KBM-7 (cell line): ENCODE measurements at regions not wholly inside any gene's neighbourhood (a gene's known extent, or its start where the extent isn't known, plus 50 kb on each side); places are given as distances from the start of the nearest gene placed in this dataset.

Experiments used
- DNase-seq: peaks from one replicate; pipeline ENCODE4 v3.0.0-alpha.2; 2015
- in situ Hi-C: fragments of 300-500 bp; cut with MboI; formaldehyde crosslinking; loops from 2 replicates; pipeline ENCODE4 v1.14.3; 2020; ENCODE audit warnings: low sequenced_read_pairs, low pct_unique_long_range_greater_than_20kb, mixed read lengths

DNA sequence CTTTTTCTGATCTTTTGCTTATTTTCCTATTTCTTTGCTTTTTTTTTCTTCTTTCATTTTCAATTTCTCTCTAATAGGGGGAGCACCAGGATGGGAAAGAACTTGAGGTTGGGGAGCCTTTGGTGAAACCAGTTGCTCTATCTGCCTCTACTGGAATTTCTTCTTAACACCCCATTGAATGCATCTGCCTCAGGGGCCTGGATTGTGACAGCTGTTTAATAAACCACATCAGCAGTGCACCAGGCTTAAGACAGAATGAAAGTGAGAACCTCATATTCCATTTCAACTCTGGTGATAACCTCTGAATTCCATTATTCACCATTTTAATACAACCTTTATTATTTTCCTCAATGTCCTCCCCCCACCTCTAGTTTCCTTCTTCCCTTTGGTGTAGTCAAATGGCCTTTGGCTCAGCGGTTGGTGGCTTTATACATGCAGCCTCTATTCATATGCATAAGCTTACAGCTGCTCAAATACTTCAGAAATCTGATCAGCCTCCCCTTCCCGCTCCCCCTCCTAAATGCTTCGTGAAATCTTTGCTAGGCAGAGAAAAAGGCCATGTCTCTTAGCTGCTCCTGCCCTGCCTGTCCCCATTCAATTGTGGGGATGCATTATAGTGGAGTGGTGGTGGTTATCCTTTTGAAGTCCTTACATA is 537.3 kb upstream of the PLXNA2 start:
- in situ Hi-C loops = no loop called here
- no peak for DNase-seq

DNA sequence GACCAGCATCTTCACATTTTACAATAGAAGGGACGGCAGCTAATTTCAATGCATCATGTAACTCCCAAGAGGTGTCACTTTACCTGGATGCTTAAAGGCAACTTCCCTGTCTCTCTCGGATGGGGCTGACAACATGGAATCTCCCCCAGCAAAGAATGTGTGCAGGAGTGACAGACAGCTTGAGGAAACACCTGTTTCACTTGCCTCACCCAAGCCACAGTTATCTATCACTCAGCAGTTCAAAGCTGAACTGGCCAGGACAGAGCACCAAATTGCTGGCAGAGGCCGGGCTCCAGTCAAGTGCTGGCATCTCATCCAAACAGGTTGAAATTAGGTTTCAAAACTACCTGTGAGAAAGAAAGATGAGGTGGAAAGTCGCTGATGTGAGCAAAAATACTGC is 538.0 kb upstream of the PLXNA2 start:
- DNase-seq = no peak
- in situ Hi-C loops = no loop called here

DNA sequence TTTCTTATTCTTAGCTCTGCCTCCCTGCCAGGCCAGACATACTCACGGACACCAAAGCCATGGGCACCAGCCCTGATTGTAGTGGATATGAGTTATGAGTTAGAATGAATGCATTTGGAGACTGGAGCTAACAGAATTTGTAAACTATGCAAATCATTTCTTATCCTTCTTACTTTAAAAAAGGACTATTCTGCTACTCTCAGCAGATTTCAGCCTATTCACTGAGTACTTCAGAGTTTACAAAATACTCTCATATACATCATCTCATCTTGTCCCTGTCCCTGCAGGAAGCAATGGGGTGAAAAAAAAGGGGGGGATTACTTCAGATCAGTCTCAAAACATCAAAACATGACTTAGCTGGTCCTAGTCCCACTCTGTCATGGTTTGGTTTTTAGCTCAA is 541.4 kb upstream of the PLXNA2 start:
- no peak for DNase-seq
- in situ Hi-C loops = no loop called here

- DNase-seq = no peak
- in situ Hi-C loops = no loop called here
Measured at GRCh38 chr1:208787219-208787618, 543.0 kb upstream of the PLXNA2 start.

- in situ Hi-C loops = no loop called here
- no peak for DNase-seq
Measured at GRCh38 chr1:208788013-208788540, 543.9 kb upstream of the PLXNA2 start.

GRCh38 chr1:208791456-208791855 is 547.3 kb upstream of the PLXNA2 start:
- no peak for DNase-seq
- in situ Hi-C loops = no loop called here

DNA sequence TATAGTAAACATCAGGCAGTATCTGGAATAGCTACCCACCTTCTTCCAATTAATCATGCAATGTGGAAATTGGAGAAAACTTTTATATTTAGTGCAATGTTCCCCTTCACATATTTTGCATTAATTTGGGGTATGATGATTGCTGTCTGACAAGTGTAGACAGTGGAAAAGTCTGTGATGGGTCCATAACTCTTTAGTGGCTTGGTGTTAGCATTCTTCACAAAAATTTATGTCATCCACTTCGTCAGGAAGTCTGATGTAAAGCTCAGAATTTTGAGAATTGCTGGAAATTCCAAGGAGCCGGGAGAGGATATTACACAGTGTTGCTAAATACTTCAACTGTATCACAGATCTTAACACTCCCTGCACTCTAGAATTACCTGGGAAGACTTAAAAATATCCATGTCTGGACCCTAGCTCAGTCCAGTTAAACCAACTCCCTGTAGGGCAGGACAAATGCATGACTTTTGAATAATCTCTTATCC is 549.7 kb upstream of the PLXNA2 start:
- in situ Hi-C loops = no loop called here

GRCh38 chr1:208799186-208799585 is 555.0 kb upstream of the PLXNA2 start:
- no peak for DNase-seq
- in situ Hi-C loops = no loop called here

More for the DNA sequence above, 549.7 kb upstream of the PLXNA2 start:
- no peak for DNase-seq

DNA sequence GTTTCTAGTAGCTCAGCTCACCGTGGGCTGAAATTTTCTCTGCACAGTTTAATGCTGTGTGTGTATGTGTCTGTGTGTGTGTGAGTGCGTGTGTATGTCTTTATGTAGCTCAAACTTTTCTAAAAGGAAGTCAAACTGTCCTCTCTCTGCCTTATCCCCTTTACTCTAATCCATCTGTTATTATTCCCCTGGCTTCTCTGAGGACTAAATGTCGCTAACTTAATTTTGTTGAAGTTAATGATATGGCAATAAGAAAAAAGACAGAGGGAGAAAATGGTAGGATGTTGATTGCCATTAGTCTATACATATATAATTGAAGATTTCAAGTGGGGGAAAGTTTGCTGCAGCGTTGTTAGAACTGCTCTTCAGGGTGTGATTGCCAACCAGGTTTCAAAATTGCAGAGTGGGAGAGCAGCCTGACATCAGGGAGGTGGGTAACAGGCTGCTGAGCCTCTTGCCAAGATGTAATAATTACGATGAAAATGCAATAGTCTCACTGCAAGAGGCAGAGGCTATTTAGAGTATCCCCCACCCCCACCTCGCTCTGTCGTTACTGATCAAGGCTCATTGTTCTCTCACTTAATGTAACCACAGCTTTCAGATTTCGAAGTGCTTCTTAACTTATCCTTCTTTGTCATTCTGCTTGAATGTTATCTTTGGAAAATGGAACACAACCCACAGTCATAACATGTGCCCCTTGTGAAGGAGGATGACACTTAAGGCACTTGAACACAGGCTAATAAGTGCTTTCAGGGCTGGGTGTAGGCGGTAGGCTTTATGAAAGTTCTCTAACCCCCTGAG is 559.0 kb upstream of the PLXNA2 start:
- in situ Hi-C loops = no loop called here
- no peak for DNase-seq

DNA sequence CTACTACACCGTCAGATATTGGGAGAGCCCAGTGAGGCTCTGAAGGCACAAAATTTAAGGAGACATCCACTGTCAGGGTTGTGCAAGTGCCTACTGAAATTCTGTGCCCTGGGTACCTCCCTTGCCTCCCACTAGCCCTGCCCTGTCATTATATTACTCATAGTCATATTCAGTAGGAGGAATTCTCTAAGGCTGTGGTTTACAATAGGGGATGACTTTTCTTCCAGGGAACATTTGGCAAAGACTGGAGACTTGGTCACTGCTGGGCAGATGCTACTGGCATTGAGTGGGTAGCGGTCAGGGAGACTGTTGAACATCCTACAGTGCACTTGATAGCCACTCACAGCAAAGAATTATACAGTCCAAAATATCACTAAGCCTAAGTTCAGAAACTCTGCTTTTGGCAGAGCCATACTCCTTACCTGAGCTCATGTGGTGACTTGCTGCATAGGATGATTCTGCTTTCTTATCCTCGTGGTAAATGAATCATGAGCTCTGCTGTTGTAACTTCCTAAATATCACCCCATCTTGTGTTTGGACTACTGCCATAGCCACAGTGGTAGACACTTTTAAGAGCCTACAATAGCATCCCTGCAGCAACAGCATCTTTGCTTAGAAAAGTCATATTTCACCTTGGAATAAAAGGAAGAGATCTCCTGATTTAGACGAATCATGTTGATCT is 563.4 kb upstream of the PLXNA2 start:
- in situ Hi-C loops = no loop called here

GRCh38 chr1:208808301-208808700 is 564.1 kb upstream of the PLXNA2 start:
- in situ Hi-C loops = no loop called here
- no peak for DNase-seq

More for the DNA sequence above, 563.4 kb upstream of the PLXNA2 start:
- no peak for DNase-seq

- no peak for DNase-seq
- in situ Hi-C loops = no loop called here
Measured at GRCh38 chr1:208809876-208810275, 565.7 kb upstream of the PLXNA2 start.

DNA sequence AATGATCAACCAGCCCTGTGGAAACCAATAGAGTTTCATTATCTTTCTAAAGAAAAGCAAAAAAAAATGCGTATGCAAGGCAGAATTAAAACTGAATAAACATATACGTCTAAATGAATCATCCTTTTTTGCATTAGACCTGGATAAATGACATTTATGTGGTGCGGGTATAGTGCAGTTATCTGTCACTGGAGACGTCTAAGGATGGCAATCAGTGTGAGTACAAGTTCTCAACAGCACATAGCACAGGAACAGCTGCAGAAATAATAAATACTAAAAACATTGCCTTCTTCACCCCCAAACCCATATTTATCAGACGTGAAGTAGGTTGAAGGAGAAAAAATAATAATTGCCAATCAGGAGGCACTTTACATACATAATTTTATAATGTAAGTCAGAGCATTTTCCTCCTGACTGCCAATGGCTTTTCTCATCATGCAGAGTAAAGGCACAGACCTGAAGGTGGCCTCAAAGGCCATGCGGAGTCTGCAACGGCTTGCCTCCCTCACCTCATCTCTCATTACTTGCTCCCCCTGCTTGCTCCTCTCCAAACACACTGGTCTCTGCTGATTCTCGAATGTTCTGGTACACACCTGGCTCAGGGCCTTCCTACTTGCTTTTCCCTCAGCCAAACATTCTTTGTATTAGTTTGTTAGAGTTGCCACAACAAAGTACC is 574.7 kb upstream of the PLXNA2 start:
- in situ Hi-C loops = no loop called here

GRCh38 chr1:208820580-208821212 is 576.5 kb upstream of the PLXNA2 start:
- DNase-seq = no peak
- in situ Hi-C loops = no loop called here

More for the DNA sequence above, 574.7 kb upstream of the PLXNA2 start:
- DNase-seq = no peak

DNA sequence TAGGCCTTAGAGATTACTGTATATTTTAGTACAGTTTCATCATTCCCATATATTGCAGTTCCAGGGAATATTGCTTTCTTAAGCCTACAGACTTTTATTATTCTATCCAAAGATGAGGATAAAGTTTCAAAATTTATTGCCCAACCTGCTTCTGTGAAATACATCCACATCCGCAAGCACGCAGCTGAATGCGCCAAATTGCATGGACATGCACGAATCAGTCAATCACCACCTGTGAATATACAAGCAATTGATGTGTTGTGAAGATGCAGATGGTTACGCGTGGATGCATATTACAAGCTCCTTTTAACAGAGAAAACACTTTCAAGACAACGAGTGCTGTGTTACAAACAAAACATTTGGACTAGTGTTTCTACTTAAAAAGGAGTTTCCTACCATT is 577.8 kb upstream of the PLXNA2 start:
- in situ Hi-C loops = no loop called here
- DNase-seq = no peak

DNA sequence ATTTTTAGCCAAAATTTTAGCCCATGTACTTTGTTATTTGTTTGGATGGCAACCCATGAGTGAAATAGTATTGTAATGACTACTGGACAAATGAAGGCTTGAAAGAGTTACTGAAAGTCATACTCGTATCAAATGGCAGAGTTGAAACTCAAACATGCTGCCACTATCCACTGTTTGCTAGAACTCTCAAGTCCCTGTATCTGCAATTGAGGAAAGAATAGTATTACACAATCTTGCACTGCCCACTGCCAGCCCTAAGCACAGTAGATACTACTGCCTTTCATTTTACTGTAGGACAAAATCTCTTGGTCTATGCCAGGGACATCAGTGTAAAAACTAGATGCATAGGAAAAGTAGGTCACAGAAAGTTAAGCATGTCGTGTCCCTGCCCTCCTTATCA is 581.1 kb upstream of the PLXNA2 start:
- in situ Hi-C loops = no loop called here
- no peak for DNase-seq

DNA sequence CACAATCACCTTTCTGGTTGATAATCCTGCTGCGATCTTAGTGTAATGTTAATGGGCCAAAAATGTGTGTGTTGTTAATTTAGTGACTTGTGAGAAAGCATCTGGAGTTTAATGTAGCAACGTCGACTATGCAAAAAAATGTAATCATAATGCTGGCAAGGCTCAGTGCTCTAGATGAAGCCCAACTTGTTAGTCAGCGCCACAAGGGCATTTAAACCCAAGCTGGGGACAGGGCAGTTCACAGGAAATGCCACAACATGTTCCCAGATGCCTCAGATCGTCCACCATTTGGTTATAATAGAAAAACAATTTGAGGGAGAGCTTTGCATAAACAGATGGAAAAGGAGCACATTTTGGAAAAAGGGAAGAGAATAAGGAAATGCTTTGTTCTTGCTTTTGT is 585.4 kb upstream of the PLXNA2 start:
- in situ Hi-C loops = no loop called here
- no peak for DNase-seq

DNA sequence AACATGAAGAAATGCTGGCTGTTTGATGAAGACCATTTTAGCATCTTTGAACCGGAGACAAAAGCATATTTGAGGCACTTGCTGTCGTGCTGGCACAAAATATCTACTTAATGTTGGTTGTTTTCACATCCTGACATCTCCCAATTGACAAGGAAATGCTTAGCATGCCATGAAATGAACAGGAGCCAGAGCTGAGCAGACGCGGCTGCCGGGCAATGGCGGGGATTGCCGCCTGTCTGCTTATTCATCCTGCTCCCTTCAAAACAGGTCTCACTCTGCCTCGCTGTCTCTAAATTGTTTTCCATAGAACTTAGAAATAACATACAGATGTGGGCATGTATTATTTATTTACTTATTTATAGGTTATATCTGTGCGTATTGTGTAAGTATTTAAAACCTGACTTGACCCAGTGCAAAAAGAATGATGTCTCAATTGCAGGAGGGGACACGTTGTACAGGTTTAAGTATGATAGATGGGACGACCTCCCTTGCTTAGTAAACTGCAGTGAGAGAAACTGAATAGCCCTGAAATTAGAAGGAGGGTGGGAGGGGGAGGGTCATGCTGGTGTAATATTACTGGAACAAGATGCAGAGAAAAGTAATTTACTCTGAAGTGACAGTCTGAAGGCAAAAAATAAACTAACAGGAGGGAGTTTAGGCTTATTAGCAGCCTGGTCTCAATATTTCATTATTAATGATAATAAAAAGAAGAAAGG is 590.4 kb upstream of the PLXNA2 start:
- DNase-seq = no peak
- in situ Hi-C loops = no loop called here
